ENCODE measurements at regions not wholly inside any gene's neighbourhood (a gene's known extent, or its start where the extent isn't known, plus 50 kb on each side); places are given as distances from the start of the nearest gene placed in this dataset.

- no peak for TF ChIP-seq POLR2AphosphoS5 (IDR thresholded peaks at IDR 0.05)
- no peak for TF ChIP-seq CTCF (IDR thresholded peaks at IDR 0.05)
- no peak for TF ChIP-seq POLR2A (IDR thresholded peaks at IDR 0.05)
Measured at GRCh38 chr10:121121462-121121861, 270.3 kb downstream of the WDR11 start.

Data from gastroesophageal sphincter (tissue), 3 donors.